GM18519 (cell line): ENCODE measurements at regions not wholly inside any gene's neighbourhood (a gene's known extent, or its start where the extent isn't known, plus 50 kb on each side); places are given as distances from the start of the nearest gene placed in this dataset.
"Not testable (repeated sequence)": the region's sequence is repeated elsewhere in the genome, so short reads cannot be mapped to it uniquely, and the experiment has no call there.

ENCODE experiments used
- ATAC-seq: cut with Tn5 transposase; IDR thresholded peaks from one replicate; pipeline ENCODE4 v1.9.1; 2021; ENCODE audit warnings: mild to moderate bottlenecking, moderate library complexity; ENCODE audit not compliant: unreplicated experiment, low FRiP score

GRCh38 chr2:13649918-13650317, 933.2 kb downstream of the TRIB2 start:
- ATAC-seq, result no peak

GRCh38 chr2:13650586-13651180, 933.9 kb downstream of the TRIB2 start:
- ATAC-seq, result no peak

- ATAC-seq, result peak; percentile 60
Measured at GRCh38 chr2:13651684-13652131, 935.0 kb downstream of the TRIB2 start.

GRCh38 chr2:13652531-13653313, 936.0 kb downstream of the TRIB2 start:
- no peak for ATAC-seq

- ATAC-seq, result no peak
Measured at GRCh38 chr2:13654416-13654815, 937.7 kb downstream of the TRIB2 start.

DNA sequence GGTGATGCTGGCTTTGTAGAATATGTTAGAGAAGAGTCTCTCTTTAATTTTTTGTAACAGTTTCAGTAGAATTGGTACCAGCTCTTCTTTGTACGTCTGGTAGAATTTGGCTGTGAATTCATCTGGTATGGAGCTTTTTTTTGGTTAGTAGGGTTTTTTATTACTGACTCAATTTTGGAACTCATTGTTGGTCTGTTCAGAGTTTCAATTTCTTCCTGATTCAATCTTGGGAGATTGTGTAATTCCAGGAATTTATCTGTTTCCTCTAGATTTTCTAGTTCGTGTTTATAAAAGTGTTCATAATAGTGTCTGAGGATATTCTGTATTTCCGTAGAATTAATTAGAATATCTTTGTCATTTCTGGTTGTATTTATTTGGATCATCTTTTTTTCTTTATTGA, 943.5 kb downstream of the TRIB2 start:
- ATAC-seq, result no peak

- ATAC-seq, result no peak
Measured at GRCh38 chr2:13662055-13662454, 945.3 kb downstream of the TRIB2 start.

DNA sequence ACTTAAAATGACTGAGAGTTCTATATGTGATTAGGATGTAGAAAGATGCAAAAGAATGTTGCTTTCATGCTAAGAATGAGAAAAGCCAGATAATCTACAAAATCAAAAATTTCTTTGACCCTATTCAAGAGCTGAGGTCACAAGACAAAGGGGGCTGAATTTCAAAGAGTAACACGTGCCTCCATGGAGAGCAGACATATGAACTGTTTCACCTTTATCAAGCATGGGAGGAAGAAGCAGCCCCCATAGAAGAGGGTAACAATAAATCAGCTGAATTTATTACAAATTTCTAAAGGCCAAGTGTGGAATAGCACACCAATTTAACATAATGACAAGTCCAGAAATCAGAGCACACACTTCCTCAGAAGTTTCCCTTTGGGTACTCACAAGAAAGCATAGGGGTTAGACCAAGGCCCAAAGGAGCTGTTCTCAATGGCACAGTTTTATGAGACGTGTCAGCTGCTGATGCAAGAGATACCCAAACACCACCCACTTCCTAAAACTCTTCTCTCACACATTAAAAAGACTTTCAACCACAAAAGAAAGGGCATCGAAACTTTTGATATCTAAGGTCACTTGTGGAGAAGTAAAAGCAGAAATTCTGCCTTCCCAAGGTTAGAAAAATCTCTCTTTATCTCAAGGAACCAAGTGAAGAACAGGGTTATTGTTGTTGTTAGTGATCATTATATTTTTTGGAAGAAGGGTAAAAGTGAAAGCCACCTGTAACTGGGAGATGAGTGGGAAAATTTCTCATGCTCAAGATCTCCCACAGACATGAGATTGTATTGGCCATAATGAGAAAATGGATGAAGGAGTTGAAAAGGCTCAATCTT, 950.1 kb downstream of the TRIB2 start:
- peak; percentile 78 for ATAC-seq

DNA sequence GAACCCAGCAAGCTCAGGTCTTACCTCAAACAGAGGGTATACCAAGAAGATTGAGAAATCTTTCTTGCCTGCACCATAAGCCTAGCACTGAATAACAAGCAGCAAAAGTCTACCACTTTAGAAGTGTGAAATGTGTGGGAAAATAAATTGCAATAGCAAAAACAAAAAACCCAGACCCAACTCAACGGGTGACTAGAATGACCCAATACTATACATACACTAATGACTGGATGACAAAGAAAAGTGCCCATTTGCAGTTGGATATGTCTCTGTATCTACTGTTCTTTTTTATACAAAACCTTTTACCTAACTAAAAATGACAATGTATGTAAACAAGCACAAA, 950.6 kb downstream of the TRIB2 start:
- ATAC-seq, result peak; percentile 7

DNA sequence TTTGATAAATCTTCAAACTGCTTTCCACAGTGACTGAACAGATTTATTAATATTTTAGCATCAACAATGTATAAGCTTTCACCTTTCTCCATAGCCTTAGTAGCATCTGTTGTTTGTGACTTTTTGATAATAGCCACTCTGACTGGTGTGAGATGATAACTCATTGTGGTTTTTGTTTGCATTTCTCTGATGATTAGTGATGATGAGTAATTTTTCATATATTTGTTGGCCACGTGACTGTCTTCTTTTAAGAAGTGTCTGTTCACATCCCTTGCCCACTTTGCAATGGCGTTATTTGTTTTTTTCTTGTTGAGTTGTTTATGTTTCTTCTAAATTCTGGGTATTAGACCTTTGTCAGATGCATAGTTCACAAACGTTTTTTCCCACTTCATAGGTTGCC, 952.9 kb downstream of the TRIB2 start:
- ATAC-seq, result no peak

GRCh38 chr2:13673821-13674220, 957.1 kb downstream of the TRIB2 start:
- not testable (repeated sequence) for ATAC-seq

- ATAC-seq, result no peak
Measured at GRCh38 chr2:13676269-13676668, 956.2 kb upstream of the LRATD1 start.

- no peak for ATAC-seq
Measured at GRCh38 chr2:13681936-13682335, 950.6 kb upstream of the LRATD1 start.

DNA sequence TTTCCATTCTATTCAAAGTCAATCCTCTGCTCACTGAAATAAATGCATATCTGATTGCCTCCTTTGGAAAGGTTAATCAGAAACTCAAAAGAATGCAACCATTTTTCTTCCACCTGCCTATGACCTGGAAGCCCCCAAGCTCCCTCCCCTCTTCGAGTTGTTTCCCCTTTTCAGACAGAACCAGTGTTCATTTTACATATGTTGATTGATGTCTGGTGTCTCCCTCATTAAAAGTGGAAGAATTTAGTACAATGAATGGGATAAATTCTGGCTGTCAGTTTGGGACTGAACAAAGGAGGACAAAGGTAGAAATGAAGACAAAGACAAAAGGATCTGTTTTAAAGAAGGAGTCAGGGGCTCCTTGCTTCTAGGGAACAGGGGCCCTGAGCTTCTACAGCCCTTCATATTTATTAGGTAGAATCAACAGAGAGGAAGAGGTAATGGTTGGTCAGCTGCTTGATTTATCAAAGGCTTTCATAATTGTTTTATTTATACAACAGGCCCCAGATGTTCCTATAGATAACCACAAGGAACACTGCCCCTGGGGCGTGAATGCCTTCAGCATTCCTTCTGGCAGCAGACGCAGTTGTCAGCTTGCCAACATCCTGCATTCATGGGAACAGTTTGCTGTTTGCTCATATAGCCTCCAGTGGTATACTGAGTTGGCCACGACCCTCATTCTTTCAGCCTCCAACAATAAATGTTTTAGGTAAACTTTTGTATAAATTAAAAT, 949.8 kb upstream of the LRATD1 start:
- no peak for ATAC-seq

- no peak for ATAC-seq
Measured at GRCh38 chr2:13686262-13686661, 946.3 kb upstream of the LRATD1 start.

- no peak for ATAC-seq
Measured at GRCh38 chr2:13694673-13695072, 937.8 kb upstream of the LRATD1 start.

- no peak for ATAC-seq
Measured at GRCh38 chr2:13696601-13697000, 935.9 kb upstream of the LRATD1 start.

GRCh38 chr2:13698847-13699246, 933.7 kb upstream of the LRATD1 start:
- ATAC-seq, result no peak

DNA sequence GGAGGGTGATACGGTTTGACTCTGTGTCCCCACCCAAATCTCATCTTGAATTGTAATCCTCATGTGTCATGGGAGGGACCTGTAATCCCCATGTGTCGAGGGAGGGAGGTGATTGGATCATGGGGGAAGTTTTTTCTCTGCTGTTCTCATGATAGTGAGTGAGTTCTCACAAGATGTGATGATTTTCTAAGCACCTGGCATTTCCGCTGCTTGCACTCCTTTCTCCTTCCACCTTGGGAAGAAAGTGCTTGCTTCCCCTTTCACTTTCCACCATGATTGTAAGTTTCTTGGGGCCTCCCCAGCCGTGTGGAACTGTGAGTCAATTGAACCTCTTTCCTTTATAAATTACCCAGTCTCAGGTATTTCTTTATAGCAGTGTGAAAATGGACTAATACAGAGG, 932.6 kb upstream of the LRATD1 start:
- ATAC-seq, result not testable (repeated sequence)

DNA sequence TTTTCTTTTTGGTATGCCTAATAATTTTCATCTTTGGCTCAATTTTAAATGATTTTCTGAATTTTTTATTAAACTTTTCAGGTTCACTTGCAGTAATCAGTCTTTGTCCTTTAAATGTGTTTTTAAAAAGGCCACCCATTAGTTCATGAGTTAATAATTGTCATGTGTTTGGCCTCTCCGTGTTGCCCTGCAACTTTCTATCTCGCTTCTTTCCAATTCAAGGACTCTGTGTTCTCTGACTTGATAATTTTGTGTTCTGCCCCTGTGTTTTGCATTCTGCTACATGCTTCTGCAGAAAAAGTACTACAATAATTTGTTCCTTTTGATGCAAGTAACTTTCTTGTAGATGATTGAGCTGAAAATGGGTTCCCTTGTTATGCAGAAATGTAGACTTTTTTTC, 921.4 kb upstream of the LRATD1 start:
- no peak for ATAC-seq

DNA sequence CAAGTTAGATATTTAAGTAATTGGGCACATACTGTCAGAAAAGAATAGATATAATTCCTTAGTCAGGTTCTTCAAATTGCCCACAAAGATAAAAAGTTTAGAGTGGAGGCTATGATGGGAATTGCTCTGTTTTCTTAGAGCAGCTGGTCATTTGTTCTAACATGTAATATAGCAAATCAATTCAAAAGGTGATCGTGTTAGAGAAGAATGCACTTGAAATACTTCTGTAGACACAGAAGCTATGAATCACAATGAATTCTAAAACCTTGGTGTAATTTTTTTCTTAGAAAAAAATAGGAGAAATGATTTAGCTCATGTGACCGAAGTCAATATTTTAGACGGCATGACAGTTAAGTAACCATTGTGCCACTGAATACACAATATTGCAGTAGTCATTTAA, 918.1 kb upstream of the LRATD1 start:
- no peak for ATAC-seq
